MM.1S (cell line): ENCODE measurements at regions not wholly inside any gene's neighbourhood (a gene's known extent, or its start where the extent isn't known, plus 50 kb on each side); places are given as distances from the start of the nearest gene placed in this dataset.

Source experiments
- DNase-seq: peaks from one replicate; pipeline ENCODE4 v3.0.0-alpha.2; 2015
- H2AFZ ChIP-seq: fragments of 300-600 bp; sonication (generic); 2 replicates; pipeline ENCODE4 v1.6.0; 2016; ENCODE audit warnings: antibody characterized with exemption, low read length
- H3F3A ChIP-seq: fragments of 300-600 bp; sonication (generic); 2 replicates; pipeline ENCODE4 v1.6.1; 2016; ENCODE audit warnings: mild to moderate bottlenecking, antibody characterized with exemption, low read length, moderate library complexity, mixed read lengths; ENCODE audit not compliant: insufficient read depth
- H3K27ac ChIP-seq: fragments of 300-600 bp; sonication (generic); 2 replicates; pipeline ENCODE4 v1.5.1; 2016; ENCODE audit warnings: mild to moderate bottlenecking, low read length
- H3K27me3 ChIP-seq: fragments of 300-600 bp; sonication (generic); replicated peaks from 2 replicates; pipeline ENCODE4 v1.6.0; 2016; ENCODE audit warnings: low read length; ENCODE audit not compliant: insufficient read depth
- H3K36me3 ChIP-seq: fragments of 300-600 bp; sonication (generic); replicated peaks from 2 replicates; pipeline ENCODE4 v1.6.1; 2016; ENCODE audit warnings: mild to moderate bottlenecking, low read length, mixed read lengths; ENCODE audit not compliant: insufficient read depth
- H3K4me1 ChIP-seq: fragments of 300-600 bp; sonication (generic); 2 replicates; pipeline ENCODE4 v1.6.1; 2016; ENCODE audit warnings: low read length, mixed read lengths
- H3K4me2 ChIP-seq: fragments of 300-600 bp; sonication (generic); 2 replicates; pipeline ENCODE4 v1.6.0; 2016; ENCODE audit warnings: low read depth, low read length
- H3K4me3 ChIP-seq: fragments of 300-600 bp; sonication (generic); 2 replicates; pipeline ENCODE4 v1.5.1; 2016; ENCODE audit warnings: low read length, mixed read lengths
- H3K79me2 ChIP-seq: fragments of 300-600 bp; sonication (generic); 2 replicates; pipeline ENCODE4 v1.6.1; 2016; ENCODE audit warnings: mixed run types, low read length, mixed read lengths
- H3K9ac ChIP-seq: fragments of 300-600 bp; sonication (generic); 2 replicates; pipeline ENCODE4 v1.6.1; 2016; ENCODE audit warnings: low read length, mixed read lengths
- H3K9me2 ChIP-seq: fragments of 300-600 bp; sonication (generic); replicated peaks from 2 replicates; pipeline ENCODE4 v1.6.1; 2016; ENCODE audit warnings: mild to moderate bottlenecking, low read length, mixed read lengths; ENCODE audit not compliant: insufficient read depth
- H3K9me3 ChIP-seq: fragments of 300-600 bp; sonication (generic); replicated peaks from 2 replicates; pipeline ENCODE4 v1.6.1; 2016; ENCODE audit warnings: mild to moderate bottlenecking, low read length, mixed read lengths; ENCODE audit not compliant: insufficient read depth
- H4K20me1 ChIP-seq: fragments of 300-600 bp; sonication (generic); 2 replicates; pipeline ENCODE4 v1.6.1; 2016; ENCODE audit warnings: mild to moderate bottlenecking, low read length, moderate library complexity, mixed read lengths; ENCODE audit not compliant: insufficient read depth
- EZH2 ChIP-seq: fragments of 300-600 bp; sonication (generic); optimal IDR thresholded peaks from 2 replicates; pipeline ENCODE3; 2017; ENCODE audit warnings: low read depth, mild to moderate bottlenecking, antibody characterized with exemption, low read length, mixed read lengths
- EZH2phosphoT487 ChIP-seq: fragments of 300-600 bp; sonication (generic); IDR thresholded peaks from 2 replicates; pipeline ENCODE4 v1.6.1; 2018; ENCODE audit warnings: antibody characterized with exemption, low read length
- TF ChIP-seq, protein P1 (sequence below): fragments of 300-600 bp; sonication (generic); IDR thresholded peaks from 2 replicates; pipeline ENCODE4 v1.5.1; 2016; ENCODE audit warnings: antibody characterized with exemption, low read length, mixed read lengths

DNA sequence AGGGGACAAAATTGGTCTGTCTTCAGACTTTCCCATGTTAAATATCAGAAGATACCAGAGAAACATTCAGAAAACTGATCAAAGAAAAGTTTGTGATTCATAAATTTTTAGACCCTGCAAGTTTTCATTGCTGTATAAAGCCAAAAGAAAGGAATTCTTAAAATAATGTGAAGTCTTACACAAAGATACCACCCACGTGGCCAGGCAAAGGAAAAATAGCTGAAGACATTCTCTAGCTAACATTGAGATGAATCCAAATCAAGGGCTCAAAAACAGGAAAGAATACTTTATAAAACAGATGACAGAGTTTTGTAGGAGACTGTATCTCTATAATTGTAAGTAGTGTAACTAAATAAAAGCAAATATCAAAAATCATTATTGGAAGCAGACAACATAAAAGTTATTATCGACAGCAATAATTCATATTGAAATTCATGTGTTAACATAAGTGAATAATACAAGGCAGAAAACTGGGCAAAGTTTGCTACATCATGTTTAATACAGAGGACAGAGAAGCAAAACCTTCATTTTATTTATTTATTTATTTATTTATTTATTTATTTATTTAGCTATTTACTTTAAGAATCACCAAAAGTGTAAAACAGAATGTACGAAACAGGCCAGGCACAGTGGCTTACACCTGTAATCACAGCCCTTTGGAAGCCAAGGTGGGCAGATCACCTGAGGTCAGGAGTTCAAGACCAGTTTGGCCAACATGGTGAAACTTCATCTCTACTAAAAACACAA is 204.6 kb upstream of the SLIT2 start:
- Histone ChIP-seq H3K4me3 (no peak overlapping the region), H3K27ac (no peak overlapping the region), H3F3A (no peaks in the 10 kb centered on the region), H3K4me2 (no peak overlapping the region), H3K36me3 (no peaks in the 10 kb centered on the region), H2AFZ (no peak overlapping the region), H3K9me2 (no peaks in the 10 kb centered on the region), H3K9me3 (no peaks in the 10 kb centered on the region), H3K9ac (no peak overlapping the region), H4K20me1 (no peaks in the 10 kb centered on the region), H3K79me2 (no peaks in the 10 kb centered on the region), H3K27me3 (no peaks in the 10 kb centered on the region), H3K4me1 (no peaks in the 10 kb centered on the region)
- TF ChIP-seq, protein P1, sequence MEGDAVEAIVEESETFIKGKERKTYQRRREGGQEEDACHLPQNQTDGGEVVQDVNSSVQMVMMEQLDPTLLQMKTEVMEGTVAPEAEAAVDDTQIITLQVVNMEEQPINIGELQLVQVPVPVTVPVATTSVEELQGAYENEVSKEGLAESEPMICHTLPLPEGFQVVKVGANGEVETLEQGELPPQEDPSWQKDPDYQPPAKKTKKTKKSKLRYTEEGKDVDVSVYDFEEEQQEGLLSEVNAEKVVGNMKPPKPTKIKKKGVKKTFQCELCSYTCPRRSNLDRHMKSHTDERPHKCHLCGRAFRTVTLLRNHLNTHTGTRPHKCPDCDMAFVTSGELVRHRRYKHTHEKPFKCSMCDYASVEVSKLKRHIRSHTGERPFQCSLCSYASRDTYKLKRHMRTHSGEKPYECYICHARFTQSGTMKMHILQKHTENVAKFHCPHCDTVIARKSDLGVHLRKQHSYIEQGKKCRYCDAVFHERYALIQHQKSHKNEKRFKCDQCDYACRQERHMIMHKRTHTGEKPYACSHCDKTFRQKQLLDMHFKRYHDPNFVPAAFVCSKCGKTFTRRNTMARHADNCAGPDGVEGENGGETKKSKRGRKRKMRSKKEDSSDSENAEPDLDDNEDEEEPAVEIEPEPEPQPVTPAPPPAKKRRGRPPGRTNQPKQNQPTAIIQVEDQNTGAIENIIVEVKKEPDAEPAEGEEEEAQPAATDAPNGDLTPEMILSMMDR = no peak
- TF ChIP-seq EZH2phosphoT487 = no peak
- TF ChIP-seq EZH2 = no peak
- no peak for DNase-seq

DNA sequence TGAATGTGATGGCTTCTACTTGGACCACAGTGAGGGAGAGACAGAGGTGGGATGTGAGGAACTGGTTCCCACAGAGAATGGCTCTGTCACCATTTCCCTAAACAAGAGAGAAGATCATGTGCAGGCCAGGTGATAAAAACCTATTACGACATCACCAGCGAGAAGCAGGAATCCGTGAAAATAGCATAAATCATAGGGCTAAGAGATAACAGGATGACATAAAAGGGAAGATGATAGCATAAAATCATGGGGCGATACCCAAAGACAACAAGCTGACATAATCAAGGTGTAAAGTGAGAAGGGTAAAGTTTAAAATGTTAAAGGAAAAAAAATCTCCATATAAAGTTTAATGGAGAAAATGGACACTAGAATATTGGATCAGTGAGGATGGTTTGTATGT is 205.5 kb upstream of the SLIT2 start:
- H3K4me2 ChIP-seq = no peak overlapping the region
- H3K79me2 ChIP-seq = no peaks in the 10 kb centered on the region
- H3K4me3 ChIP-seq = no peak overlapping the region
- TF ChIP-seq, protein P1 = no peak
- TF ChIP-seq EZH2 = no peak
- no peak for TF ChIP-seq EZH2phosphoT487
- no peaks in the 10 kb centered on the region for H3K9me3 ChIP-seq
- no peaks in the 10 kb centered on the region for H4K20me1 ChIP-seq
- H3K27ac ChIP-seq = no peak overlapping the region
- no peaks in the 10 kb centered on the region for H3K27me3 ChIP-seq
- DNase-seq = no peak
- no peak overlapping the region for H2AFZ ChIP-seq
- H3K4me1 ChIP-seq = no peaks in the 10 kb centered on the region
- H3F3A ChIP-seq = no peaks in the 10 kb centered on the region
- no peaks in the 10 kb centered on the region for H3K36me3 ChIP-seq
- H3K9me2 ChIP-seq = no peaks in the 10 kb centered on the region
- no peak overlapping the region for H3K9ac ChIP-seq

DNA sequence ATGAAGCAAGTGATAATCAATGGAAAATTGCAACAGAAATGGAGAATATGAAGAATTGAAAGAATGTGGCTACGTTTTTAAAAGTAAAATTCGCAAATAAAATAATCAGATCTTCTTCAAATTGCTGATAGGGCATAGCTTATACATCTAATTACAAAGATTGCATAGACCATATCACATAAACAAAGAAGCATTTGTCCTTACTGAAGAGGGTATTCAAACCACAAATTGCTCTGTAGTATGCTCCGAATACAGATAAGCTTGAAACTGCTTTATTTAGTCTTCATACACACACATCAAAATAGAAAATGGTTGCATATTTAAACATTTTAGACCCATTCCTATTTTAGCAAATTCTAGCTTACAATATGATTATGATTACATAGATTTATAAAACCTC is 206.7 kb upstream of the SLIT2 start:
- Histone ChIP-seq H3K4me3 (no peak overlapping the region), H3K36me3 (no peaks in the 10 kb centered on the region), H3K79me2 (no peaks in the 10 kb centered on the region), H3K9me2 (no peaks in the 10 kb centered on the region), H3K4me1 (no peaks in the 10 kb centered on the region), H3K9ac (no peak overlapping the region), H3F3A (no peaks in the 10 kb centered on the region), H3K4me2 (no peak overlapping the region), H4K20me1 (no peaks in the 10 kb centered on the region), H3K9me3 (no peaks in the 10 kb centered on the region), H3K27ac (no peak overlapping the region), H2AFZ (no peak overlapping the region), H3K27me3 (no peaks in the 10 kb centered on the region)
- no peak for DNase-seq
- TF ChIP-seq, protein P1 = no peak
- no peak for TF ChIP-seq EZH2
- no peak for TF ChIP-seq EZH2phosphoT487
